ENCODE measurements at regions not wholly inside any gene's neighbourhood (a gene's known extent, or its start where the extent isn't known, plus 50 kb on each side); places are given as distances from the start of the nearest gene placed in this dataset.
"Not testable (repeated sequence)": the region's sequence is repeated elsewhere in the genome, so short reads cannot be mapped to it uniquely, and the experiment has no call there.

DNA sequence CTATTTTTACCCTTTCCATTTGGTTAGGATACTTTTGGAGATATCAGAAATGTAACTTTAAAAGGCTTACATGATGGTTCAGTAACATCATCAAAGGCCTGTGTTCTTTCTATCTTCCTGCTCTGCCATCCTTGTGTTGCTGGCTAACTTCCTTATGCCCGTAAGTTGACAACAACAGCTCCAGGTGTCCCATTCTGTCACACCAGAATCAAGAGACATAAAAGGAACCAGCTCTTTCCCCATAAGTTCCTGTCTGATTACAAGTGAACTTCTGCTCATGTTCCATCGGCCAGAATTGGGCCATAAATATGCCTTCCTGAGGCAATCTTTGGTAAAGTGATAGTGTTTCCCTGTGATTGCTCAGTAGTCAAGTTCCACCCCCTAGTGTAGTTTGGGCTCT is 92.4 kb downstream of the FAM170A start:
- POLR2A ChIA-PET (ENCODE audit: low non-redundant PET): no interaction called here
- intact Hi-C loops (cut with micrococcal nuclease; ENCODE audit: unreplicated experiment): no loop called here

DNA sequence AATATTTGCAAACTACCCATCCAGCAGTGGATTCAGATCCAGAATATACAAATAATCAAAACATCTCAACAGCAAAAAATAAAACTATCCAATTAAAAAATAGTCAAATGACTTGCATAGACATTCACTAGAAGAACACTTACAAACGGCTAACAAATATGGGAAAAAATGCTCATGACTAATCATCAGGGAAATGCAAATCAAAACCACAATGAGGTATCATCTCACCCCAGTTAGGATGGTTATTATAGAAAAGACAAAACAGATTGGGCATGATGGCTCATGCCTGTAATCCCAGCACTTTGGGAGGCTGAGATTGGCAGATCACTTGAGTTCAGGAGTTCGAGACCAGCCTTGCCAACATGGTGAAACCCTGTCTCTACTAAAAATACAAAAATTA is 95.9 kb downstream of the FAM170A start:
- CTCF ChIA-PET; BruUV-seq (replicated peaks): not testable (repeated sequence)

More for the DNA sequence above, 92.4 kb downstream of the FAM170A start:
- Histone ChIP-seq H3K9me3 (ENCODE audit: low read depth, low read length, poor library complexity, severe bottlenecking) (no peaks in the 10 kb centered on the region), H3K36me3 (ENCODE audit: insufficient read depth, low read length, poor library complexity, severe bottlenecking) (no peaks in the 10 kb centered on the region), H3K27ac (ENCODE audit: low read depth, low read length, poor library complexity, severe bottlenecking) (no peak overlapping the region), H3K4me1 (ENCODE audit: insufficient read depth, low read length, poor library complexity, severe bottlenecking) (no peaks in the 10 kb centered on the region), H3K4me3 (ENCODE audit: low read depth, low read length, poor library complexity, severe bottlenecking) (no peak overlapping the region), H3K27me3 (replicated peaks; ENCODE audit: insufficient read depth, low read depth, low read length, poor library complexity) (no peaks in the 10 kb centered on the region)
- no peak for DNase-seq (ENCODE audit: low spot score)
- BruUV-seq (replicated peaks): no TSS peak
- CTCF ChIA-PET: no interaction called here
- TF ChIP-seq, protein P1, sequence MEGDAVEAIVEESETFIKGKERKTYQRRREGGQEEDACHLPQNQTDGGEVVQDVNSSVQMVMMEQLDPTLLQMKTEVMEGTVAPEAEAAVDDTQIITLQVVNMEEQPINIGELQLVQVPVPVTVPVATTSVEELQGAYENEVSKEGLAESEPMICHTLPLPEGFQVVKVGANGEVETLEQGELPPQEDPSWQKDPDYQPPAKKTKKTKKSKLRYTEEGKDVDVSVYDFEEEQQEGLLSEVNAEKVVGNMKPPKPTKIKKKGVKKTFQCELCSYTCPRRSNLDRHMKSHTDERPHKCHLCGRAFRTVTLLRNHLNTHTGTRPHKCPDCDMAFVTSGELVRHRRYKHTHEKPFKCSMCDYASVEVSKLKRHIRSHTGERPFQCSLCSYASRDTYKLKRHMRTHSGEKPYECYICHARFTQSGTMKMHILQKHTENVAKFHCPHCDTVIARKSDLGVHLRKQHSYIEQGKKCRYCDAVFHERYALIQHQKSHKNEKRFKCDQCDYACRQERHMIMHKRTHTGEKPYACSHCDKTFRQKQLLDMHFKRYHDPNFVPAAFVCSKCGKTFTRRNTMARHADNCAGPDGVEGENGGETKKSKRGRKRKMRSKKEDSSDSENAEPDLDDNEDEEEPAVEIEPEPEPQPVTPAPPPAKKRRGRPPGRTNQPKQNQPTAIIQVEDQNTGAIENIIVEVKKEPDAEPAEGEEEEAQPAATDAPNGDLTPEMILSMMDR (conservative IDR thresholded peaks at IDR 0.05; ENCODE audit: low read depth, low read length): no peak
- TF ChIP-seq EZH2 (IDR thresholded peaks at IDR 0.05; ENCODE audit: borderline replicate concordance, low read depth, low read length, poor library complexity, severe bottlenecking): no peak

DNA sequence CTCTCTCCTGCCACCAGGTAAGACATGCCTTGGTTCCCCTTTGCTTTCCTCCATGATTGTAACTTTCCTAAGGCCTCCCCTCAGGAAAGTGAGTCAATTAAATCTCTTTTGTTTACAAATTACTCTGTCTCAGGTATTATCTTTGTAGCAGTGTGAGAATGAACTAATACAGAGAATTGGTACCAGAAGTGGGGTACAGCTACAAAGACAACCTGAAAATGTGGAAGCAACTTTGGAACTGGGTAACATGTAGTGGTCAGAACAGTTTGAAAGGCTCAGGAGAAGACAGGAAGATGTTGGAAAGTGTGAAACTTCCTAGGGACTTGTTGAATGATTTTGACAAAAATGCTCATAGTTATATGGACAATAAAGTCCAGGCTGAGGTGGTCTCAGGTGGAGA is 97.2 kb downstream of the FAM170A start:
- intact Hi-C loops (cut with micrococcal nuclease; ENCODE audit: unreplicated experiment): no loop called here
- Histone ChIP-seq H3K9me3 (ENCODE audit: low read depth, low read length, poor library complexity, severe bottlenecking) (no peaks in the 10 kb centered on the region), H3K27me3 (replicated peaks; ENCODE audit: insufficient read depth, low read depth, low read length, poor library complexity) (no peaks in the 10 kb centered on the region), H3K36me3 (ENCODE audit: insufficient read depth, low read length, poor library complexity, severe bottlenecking) (no peaks in the 10 kb centered on the region), H3K4me1 (ENCODE audit: insufficient read depth, low read length, poor library complexity, severe bottlenecking) (no peaks in the 10 kb centered on the region), H3K27ac (ENCODE audit: low read depth, low read length, poor library complexity, severe bottlenecking) (no peak overlapping the region), H3K4me3 (ENCODE audit: low read depth, low read length, poor library complexity, severe bottlenecking) (no peak overlapping the region)
- POLR2A ChIA-PET (ENCODE audit: low non-redundant PET): no interaction called here
- no TSS peak for BruUV-seq (replicated peaks)
- CTCF ChIA-PET: interaction anchor here (0.6 kb wide), 1 partner anchor 9 kb away, joined by 3 read pairs; no protein-coding TSS in a partner anchor
- TF ChIP-seq, protein P1 (conservative IDR thresholded peaks at IDR 0.05; ENCODE audit: low read depth, low read length): no peak
- no peak for TF ChIP-seq EZH2 (IDR thresholded peaks at IDR 0.05; ENCODE audit: borderline replicate concordance, low read depth, low read length, poor library complexity, severe bottlenecking)
- no peak for DNase-seq (ENCODE audit: low spot score)

More for the DNA sequence above, 95.9 kb downstream of the FAM170A start:
- DNase-seq (ENCODE audit: low spot score); H3K4me1 ChIP-seq (ENCODE audit: insufficient read depth, low read length, poor library complexity, severe bottlenecking); H3K4me3 ChIP-seq (ENCODE audit: low read depth, low read length, poor library complexity, severe bottlenecking); H3K36me3 ChIP-seq (ENCODE audit: insufficient read depth, low read length, poor library complexity, severe bottlenecking); intact Hi-C loops (cut with micrococcal nuclease; ENCODE audit: unreplicated experiment); H3K27ac ChIP-seq (ENCODE audit: low read depth, low read length, poor library complexity, severe bottlenecking); POLR2A ChIA-PET (ENCODE audit: low non-redundant PET); H3K27me3 ChIP-seq (replicated peaks; ENCODE audit: insufficient read depth, low read depth, low read length, poor library complexity); H3K9me3 ChIP-seq (ENCODE audit: low read depth, low read length, poor library complexity, severe bottlenecking): not testable (repeated sequence)

DNA sequence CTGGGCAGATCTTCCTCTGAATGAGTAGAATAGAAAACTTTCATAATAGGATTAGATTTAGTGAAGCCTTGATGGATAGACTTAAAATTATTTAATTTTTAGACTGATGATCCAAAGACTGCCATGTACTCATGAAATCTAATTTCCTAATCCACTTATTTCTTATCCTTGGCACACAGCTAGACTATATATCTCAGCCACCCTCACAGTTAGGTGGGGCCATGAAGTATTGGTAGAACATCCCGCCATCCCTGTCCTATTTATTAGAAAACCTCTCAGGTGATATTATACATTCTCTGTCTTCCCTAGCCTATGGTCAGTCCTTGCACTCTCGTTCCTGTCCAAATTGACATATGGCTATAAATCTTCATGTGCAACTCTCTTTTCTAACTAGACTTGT is 110.9 kb downstream of the FAM170A start:
- Histone ChIP-seq H3K4me3 (ENCODE audit: low read depth, low read length, poor library complexity, severe bottlenecking) (no peak overlapping the region), H3K27me3 (replicated peaks; ENCODE audit: insufficient read depth, low read depth, low read length, poor library complexity) (peaks cover 32% of the 10 kb centered on the region), H3K4me1 (ENCODE audit: insufficient read depth, low read length, poor library complexity, severe bottlenecking) (no peaks in the 10 kb centered on the region), H3K36me3 (ENCODE audit: insufficient read depth, low read length, poor library complexity, severe bottlenecking) (no peaks in the 10 kb centered on the region), H3K27ac (ENCODE audit: low read depth, low read length, poor library complexity, severe bottlenecking) (no peak overlapping the region), H3K9me3 (ENCODE audit: low read depth, low read length, poor library complexity, severe bottlenecking) (no peaks in the 10 kb centered on the region)
- DNase-seq (ENCODE audit: low spot score): peak; percentile 5
- BruUV-seq (replicated peaks): no TSS peak
- ChIA-PET CTCF (no interaction called here), POLR2A (ENCODE audit: low non-redundant PET) (no interaction called here)
- TF ChIP-seq, protein P1 (conservative IDR thresholded peaks at IDR 0.05; ENCODE audit: low read depth, low read length): no peak
- no peak for TF ChIP-seq EZH2 (IDR thresholded peaks at IDR 0.05; ENCODE audit: borderline replicate concordance, low read depth, low read length, poor library complexity, severe bottlenecking)
- intact Hi-C loops (cut with micrococcal nuclease; ENCODE audit: unreplicated experiment): loop anchor here (5.0 kb wide), 2 partner anchors 163 to 753 kb away; partner anchors contain the start of gene DTWD2
